ENCODE measurements at regions not wholly inside any gene's neighbourhood (a gene's known extent, or its start where the extent isn't known, plus 50 kb on each side); places are given as distances from the start of the nearest gene placed in this dataset.

DNA sequence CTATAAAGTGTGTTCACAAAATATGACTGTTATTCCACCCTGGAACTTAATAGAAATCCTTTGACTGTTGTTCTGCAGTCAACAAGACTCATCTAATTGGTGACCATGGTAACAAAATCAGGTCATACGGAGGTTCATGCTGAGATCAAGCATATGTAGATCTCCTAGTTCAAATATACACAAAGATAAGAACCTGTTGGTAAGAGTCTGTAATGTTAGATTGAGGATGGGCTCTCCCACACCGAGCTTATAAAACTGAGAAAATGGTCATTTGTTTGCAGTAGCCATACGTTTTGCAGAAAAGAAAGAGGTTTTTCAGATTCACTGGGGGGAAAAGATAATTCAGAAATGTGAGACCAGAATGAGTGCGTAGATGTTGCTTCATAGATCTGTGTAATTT, 468.1 kb downstream of the RPS6KC1 start:
- no peak overlapping the region for H3K27ac ChIP-seq
- TF ChIP-seq, protein P1, sequence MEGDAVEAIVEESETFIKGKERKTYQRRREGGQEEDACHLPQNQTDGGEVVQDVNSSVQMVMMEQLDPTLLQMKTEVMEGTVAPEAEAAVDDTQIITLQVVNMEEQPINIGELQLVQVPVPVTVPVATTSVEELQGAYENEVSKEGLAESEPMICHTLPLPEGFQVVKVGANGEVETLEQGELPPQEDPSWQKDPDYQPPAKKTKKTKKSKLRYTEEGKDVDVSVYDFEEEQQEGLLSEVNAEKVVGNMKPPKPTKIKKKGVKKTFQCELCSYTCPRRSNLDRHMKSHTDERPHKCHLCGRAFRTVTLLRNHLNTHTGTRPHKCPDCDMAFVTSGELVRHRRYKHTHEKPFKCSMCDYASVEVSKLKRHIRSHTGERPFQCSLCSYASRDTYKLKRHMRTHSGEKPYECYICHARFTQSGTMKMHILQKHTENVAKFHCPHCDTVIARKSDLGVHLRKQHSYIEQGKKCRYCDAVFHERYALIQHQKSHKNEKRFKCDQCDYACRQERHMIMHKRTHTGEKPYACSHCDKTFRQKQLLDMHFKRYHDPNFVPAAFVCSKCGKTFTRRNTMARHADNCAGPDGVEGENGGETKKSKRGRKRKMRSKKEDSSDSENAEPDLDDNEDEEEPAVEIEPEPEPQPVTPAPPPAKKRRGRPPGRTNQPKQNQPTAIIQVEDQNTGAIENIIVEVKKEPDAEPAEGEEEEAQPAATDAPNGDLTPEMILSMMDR (conservative IDR thresholded peaks at IDR 0.05): no peak
- no peak for TF ChIP-seq ZFX (IDR thresholded peaks at IDR 0.05)

DNA sequence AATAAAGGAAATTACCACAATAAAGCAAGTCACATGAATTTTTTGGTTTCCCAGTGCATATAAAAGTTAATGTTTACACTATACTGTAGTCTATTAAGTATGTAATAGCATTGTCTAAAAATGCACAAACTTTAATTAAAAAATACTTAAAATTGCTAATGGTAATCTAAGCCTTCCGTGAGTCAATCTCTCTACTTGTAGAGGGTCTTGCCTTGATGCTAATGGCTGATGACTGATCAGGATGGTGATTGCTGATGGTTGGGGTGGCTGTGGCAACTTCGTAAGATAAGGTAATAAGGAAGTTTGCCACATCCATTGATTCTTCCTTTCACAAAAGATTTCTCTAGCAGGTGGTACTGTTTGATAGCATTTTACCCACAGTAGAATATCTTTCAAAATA, 466.6 kb upstream of the PROX1 start:
- no peak for TF ChIP-seq ZFX (IDR thresholded peaks at IDR 0.05)
- TF ChIP-seq, protein P1 (conservative IDR thresholded peaks at IDR 0.05): no peak
- no peak overlapping the region for H3K27ac ChIP-seq

DNA sequence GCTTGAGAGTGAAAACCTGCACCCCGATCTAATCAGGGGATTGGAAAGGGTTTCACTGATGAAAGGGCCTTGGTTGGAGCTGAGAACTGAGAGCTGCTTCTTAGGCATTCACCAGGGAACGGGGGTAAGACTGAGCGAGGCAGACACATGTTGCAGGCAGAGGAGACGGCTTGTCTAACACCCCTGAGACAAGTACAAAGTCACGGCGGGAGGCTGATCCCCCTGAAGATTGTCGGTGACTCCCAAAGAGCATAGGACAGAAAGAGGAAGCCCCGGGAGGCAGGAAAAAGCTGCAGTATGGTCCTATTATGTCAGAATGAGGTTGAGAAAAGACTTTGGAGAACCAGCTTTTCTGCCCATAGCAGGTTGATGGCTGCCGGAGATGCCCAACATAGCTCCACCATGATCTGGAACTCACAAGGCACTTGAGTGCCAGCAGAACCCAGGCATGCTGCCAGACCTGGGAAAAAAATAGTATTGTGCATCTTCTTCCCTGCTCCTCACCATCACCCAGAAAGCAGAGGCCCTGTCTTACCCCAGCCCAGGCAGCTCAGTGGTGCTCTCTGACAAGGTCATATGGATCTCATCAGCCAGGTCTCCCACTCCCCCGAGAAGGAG, 463.9 kb upstream of the PROX1 start:
- TF ChIP-seq, protein P1 (conservative IDR thresholded peaks at IDR 0.05): no peak
- TF ChIP-seq ZFX (IDR thresholded peaks at IDR 0.05): no peak
- no peak overlapping the region for H3K27ac ChIP-seq

DNA sequence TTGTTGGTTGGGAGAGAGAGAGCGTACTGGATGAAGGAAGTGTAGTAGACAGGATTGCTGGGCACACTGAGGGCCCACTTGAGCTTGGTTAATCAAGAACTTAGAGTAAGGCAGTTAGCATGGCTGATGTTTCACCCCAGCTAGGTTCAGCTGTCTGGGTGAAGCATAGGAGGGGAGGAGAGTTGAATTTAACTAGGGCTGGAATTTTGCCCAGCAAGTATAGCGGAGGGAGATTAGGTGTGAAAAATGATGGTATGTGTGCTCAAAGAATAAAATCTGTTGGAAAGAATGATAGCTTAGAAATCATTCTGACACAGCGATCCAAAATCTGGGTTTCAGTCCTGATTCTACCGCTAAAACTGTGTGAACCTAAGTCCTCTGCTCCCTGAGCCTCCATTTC, 461.5 kb upstream of the PROX1 start:
- TF ChIP-seq, protein P1 (conservative IDR thresholded peaks at IDR 0.05): no peak
- no peak for TF ChIP-seq ZFX (IDR thresholded peaks at IDR 0.05)
- no peak overlapping the region for H3K27ac ChIP-seq

DNA sequence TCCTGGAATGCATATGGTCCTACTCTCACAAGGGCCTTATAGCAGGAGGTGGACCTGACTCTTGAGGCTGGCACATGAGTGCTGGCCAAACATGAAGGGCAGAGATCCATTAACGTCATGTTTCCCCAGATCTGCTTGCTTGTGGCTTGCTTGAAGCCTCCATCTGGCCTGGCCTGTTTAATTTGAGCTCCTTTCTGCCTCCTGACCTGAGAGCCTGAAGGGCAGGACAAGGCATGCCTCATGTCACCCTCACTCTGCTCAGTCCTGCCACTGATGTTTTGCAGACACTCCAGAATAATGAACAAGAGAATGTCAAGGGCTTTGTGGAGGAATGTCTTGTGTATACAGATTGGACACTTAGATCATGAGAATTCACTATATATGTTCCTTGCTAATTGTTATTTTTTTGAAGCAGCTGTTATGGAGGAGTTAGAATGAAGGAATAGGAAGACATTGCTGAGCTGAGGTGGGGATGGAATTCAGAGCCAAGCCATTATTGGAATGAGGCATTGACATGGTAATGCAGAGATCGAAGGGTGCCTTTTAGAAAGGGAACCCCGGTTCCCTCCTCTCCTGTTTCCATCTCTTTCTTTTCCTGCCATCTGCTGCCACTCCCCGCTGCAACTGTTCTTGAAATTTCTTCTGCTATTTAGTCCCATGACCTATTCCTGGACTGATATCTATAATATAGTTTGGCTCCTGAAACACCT, 457.0 kb upstream of the PROX1 start:
- no peak for TF ChIP-seq ZFX (IDR thresholded peaks at IDR 0.05)
- TF ChIP-seq, protein P1 (conservative IDR thresholded peaks at IDR 0.05): no peak
- no peak overlapping the region for H3K27ac ChIP-seq

DNA sequence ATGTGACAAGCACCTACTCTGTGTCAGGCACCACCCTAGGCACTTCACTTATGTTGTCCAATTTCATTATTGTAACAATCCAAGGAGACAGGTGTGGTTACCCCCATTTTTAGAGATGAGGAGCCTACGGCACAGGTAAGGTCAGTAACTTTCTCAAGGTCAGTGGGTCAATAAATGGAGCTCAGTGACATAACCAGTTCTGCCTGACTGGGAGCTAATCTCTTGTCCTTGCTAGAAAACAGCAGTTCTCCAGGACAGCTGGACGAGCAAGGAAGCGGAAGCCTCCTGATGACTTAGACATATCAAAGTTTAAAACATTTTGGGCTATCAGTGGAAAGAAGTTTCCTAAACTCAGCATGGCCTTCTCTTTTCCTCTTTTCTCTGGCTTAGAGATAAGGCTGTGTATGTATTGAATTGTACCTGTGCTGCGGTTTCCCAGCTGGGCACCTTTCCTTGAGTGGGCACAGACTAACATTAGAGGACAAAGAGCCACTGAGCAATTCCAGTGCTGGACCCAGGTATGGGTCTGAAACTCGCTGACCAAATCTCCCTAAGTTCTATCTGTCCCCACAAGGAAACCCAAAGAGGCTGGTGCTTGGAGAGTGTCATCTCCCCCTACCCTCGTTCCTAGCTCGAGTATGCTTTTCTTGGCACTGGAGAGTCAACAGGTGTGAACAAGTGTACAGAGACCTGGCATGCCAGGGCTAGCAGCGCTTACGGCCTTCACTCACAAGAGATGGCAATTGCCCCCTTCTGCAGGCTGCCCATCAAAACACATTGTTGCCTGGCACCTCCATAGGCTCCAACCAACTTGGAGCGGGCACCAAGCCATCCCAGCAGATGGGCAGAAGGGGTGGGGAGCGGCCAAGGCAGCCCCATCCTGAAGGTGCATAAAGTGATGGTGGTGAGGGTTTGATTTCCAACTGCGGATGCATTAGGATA, 456.1 kb upstream of the PROX1 start:
- TF ChIP-seq, protein P1 (conservative IDR thresholded peaks at IDR 0.05): no peak
- TF ChIP-seq ZFX (IDR thresholded peaks at IDR 0.05): no peak
- H3K27ac ChIP-seq: no peak overlapping the region

DNA sequence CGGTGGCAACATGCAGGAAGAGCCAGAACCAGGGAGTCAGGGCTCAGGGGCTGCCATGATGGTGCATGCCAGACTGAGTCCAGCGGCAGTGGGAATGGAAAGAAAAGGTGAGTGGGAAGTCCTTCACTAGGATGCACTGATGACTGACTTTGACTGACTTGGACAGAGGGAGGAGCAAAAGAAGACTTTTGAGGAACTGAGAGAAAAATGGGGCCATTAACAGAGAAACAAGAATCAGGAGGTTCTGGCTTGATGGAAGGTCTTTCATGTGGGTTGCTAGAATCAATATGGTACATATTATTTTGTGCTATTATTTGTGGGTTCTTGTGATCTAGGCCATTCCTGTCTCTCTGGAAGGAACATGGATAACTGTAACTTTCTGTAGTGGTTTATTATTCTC, 454.6 kb upstream of the PROX1 start:
- TF ChIP-seq ZFX (IDR thresholded peaks at IDR 0.05): no peak
- TF ChIP-seq, protein P1 (conservative IDR thresholded peaks at IDR 0.05): no peak
- H3K27ac ChIP-seq: no peak overlapping the region
